ENCODE measurements at regions not wholly inside any gene's neighbourhood (a gene's known extent, or its start where the extent isn't known, plus 50 kb on each side); places are given as distances from the start of the nearest gene placed in this dataset.

- H3K27me3 ChIP-seq (ENCODE audit: low read depth, low read length): no peaks in the 10 kb centered on the region
- H3K36me3 ChIP-seq (ENCODE audit: control insufficient read depth in 1 of 2, insufficient read depth in 2 of 2, low read length in 2 of 2): no peaks in the 10 kb centered on the region
- H3K9me3 ChIP-seq (ENCODE audit: control insufficient read depth in 1 of 2, low read length in 2 of 2): no peaks in the 10 kb centered on the region
- H3K27ac ChIP-seq (ENCODE audit: low read length): no peak overlapping the region
- no peak overlapping the region for H3K4me3 ChIP-seq (ENCODE audit: low read depth in 1 of 2, low read length in 2 of 2)
- peaks cover 0 to 2% of the 10 kb centered on the region in 2 donors for H3K4me1 ChIP-seq (ENCODE audit: control insufficient read depth in 1 of 2, insufficient read depth in 2 of 2, low read length in 2 of 2)
Observed at GRCh38 chr11:11135820-11136476, 217.1 kb downstream of the CSNK2A3 start.

GRCh38 chr11:11129118-11129517 lies 223.9 kb downstream of the CSNK2A3 start:
- H3K27me3 ChIP-seq (ENCODE audit: low read depth, low read length): no peaks in the 10 kb centered on the region
- H3K4me3 ChIP-seq (ENCODE audit: low read depth in 1 of 2, low read length in 2 of 2): no peak overlapping the region
- no peaks in the 10 kb centered on the region for H3K9me3 ChIP-seq (ENCODE audit: control insufficient read depth in 1 of 2, low read length in 2 of 2)
- no peaks in the 10 kb centered on the region for H3K4me1 ChIP-seq (ENCODE audit: control insufficient read depth in 1 of 2, insufficient read depth in 2 of 2, low read length in 2 of 2)
- H3K36me3 ChIP-seq (ENCODE audit: control insufficient read depth in 1 of 2, insufficient read depth in 2 of 2, low read length in 2 of 2): no peaks in the 10 kb centered on the region
- H3K27ac ChIP-seq (ENCODE audit: low read length): no peak overlapping the region

GRCh38 chr11:11125618-11126017 lies 227.4 kb downstream of the CSNK2A3 start:
- Histone ChIP-seq H3K4me3 (ENCODE audit: low read depth in 1 of 2, low read length in 2 of 2) (no peak overlapping the region), H3K36me3 (ENCODE audit: control insufficient read depth in 1 of 2, insufficient read depth in 2 of 2, low read length in 2 of 2) (no peaks in the 10 kb centered on the region), H3K27me3 (ENCODE audit: low read depth, low read length) (no peaks in the 10 kb centered on the region), H3K9me3 (ENCODE audit: control insufficient read depth in 1 of 2, low read length in 2 of 2) (no peaks in the 10 kb centered on the region), H3K4me1 (ENCODE audit: control insufficient read depth in 1 of 2, insufficient read depth in 2 of 2, low read length in 2 of 2) (no peaks in the 10 kb centered on the region), H3K27ac (ENCODE audit: low read length) (no peak overlapping the region)

GRCh38 chr11:11122749-11123148 lies 230.3 kb downstream of the CSNK2A3 start:
- no peak overlapping the region for H3K27ac ChIP-seq (ENCODE audit: low read length)
- no peak overlapping the region for H3K4me3 ChIP-seq (ENCODE audit: low read depth in 1 of 2, low read length in 2 of 2)
- no peaks in the 10 kb centered on the region for H3K36me3 ChIP-seq (ENCODE audit: control insufficient read depth in 1 of 2, insufficient read depth in 2 of 2, low read length in 2 of 2)
- no peaks in the 10 kb centered on the region for H3K27me3 ChIP-seq (ENCODE audit: low read depth, low read length)
- H3K9me3 ChIP-seq (ENCODE audit: control insufficient read depth in 1 of 2, low read length in 2 of 2): no peaks in the 10 kb centered on the region
- H3K4me1 ChIP-seq (ENCODE audit: control insufficient read depth in 1 of 2, insufficient read depth in 2 of 2, low read length in 2 of 2): no peaks in the 10 kb centered on the region

GRCh38 chr11:11119917-11120316 lies 233.1 kb downstream of the CSNK2A3 start:
- H3K27ac ChIP-seq (ENCODE audit: low read length): no peak overlapping the region
- no peaks in the 10 kb centered on the region for H3K36me3 ChIP-seq (ENCODE audit: control insufficient read depth in 1 of 2, insufficient read depth in 2 of 2, low read length in 2 of 2)
- no peak overlapping the region for H3K4me3 ChIP-seq (ENCODE audit: low read depth in 1 of 2, low read length in 2 of 2)
- no peaks in the 10 kb centered on the region for H3K9me3 ChIP-seq (ENCODE audit: control insufficient read depth in 1 of 2, low read length in 2 of 2)
- no peaks in the 10 kb centered on the region for H3K27me3 ChIP-seq (ENCODE audit: low read depth, low read length)
- H3K4me1 ChIP-seq (ENCODE audit: control insufficient read depth in 1 of 2, insufficient read depth in 2 of 2, low read length in 2 of 2): no peaks in the 10 kb centered on the region

- Histone ChIP-seq H3K27ac (ENCODE audit: low read length) (no peak overlapping the region), H3K27me3 (ENCODE audit: low read depth, low read length) (no peaks in the 10 kb centered on the region), H3K4me3 (ENCODE audit: low read depth in 1 of 2, low read length in 2 of 2) (no peak overlapping the region), H3K4me1 (ENCODE audit: control insufficient read depth in 1 of 2, insufficient read depth in 2 of 2, low read length in 2 of 2) (no peaks in the 10 kb centered on the region), H3K36me3 (ENCODE audit: control insufficient read depth in 1 of 2, insufficient read depth in 2 of 2, low read length in 2 of 2) (no peaks in the 10 kb centered on the region), H3K9me3 (ENCODE audit: control insufficient read depth in 1 of 2, low read length in 2 of 2) (peaks cover 0 to 9% of the 10 kb centered on the region in 2 donors)
Observed at GRCh38 chr11:11117730-11118129, 235.3 kb downstream of the CSNK2A3 start.

GRCh38 chr11:11115475-11115874 lies 237.6 kb downstream of the CSNK2A3 start:
- H3K27me3 ChIP-seq (ENCODE audit: low read depth, low read length): no peaks in the 10 kb centered on the region
- H3K4me3 ChIP-seq (ENCODE audit: low read depth in 1 of 2, low read length in 2 of 2): no peak overlapping the region
- H3K27ac ChIP-seq (ENCODE audit: low read length): no peak overlapping the region
- H3K9me3 ChIP-seq (ENCODE audit: control insufficient read depth in 1 of 2, low read length in 2 of 2): peaks cover 0 to 9% of the 10 kb centered on the region in 2 donors
- no peaks in the 10 kb centered on the region for H3K36me3 ChIP-seq (ENCODE audit: control insufficient read depth in 1 of 2, insufficient read depth in 2 of 2, low read length in 2 of 2)
- no peaks in the 10 kb centered on the region for H3K4me1 ChIP-seq (ENCODE audit: control insufficient read depth in 1 of 2, insufficient read depth in 2 of 2, low read length in 2 of 2)

GRCh38 chr11:11113626-11114025 lies 239.4 kb downstream of the CSNK2A3 start:
- no peak overlapping the region for H3K27ac ChIP-seq (ENCODE audit: low read length)
- H3K4me3 ChIP-seq (ENCODE audit: low read depth in 1 of 2, low read length in 2 of 2): no peak overlapping the region
- H3K4me1 ChIP-seq (ENCODE audit: control insufficient read depth in 1 of 2, insufficient read depth in 2 of 2, low read length in 2 of 2): no peaks in the 10 kb centered on the region
- peaks cover 0 to 9% of the 10 kb centered on the region in 2 donors for H3K9me3 ChIP-seq (ENCODE audit: control insufficient read depth in 1 of 2, low read length in 2 of 2)
- H3K36me3 ChIP-seq (ENCODE audit: control insufficient read depth in 1 of 2, insufficient read depth in 2 of 2, low read length in 2 of 2): no peaks in the 10 kb centered on the region
- no peaks in the 10 kb centered on the region for H3K27me3 ChIP-seq (ENCODE audit: low read depth, low read length)

GRCh38 chr11:11108026-11108425 lies 245.0 kb downstream of the CSNK2A3 start:
- Histone ChIP-seq H3K27ac (ENCODE audit: low read length) (no peak overlapping the region), H3K4me3 (ENCODE audit: low read depth in 1 of 2, low read length in 2 of 2) (no peak overlapping the region), H3K4me1 (ENCODE audit: control insufficient read depth in 1 of 2, insufficient read depth in 2 of 2, low read length in 2 of 2) (no peaks in the 10 kb centered on the region), H3K9me3 (ENCODE audit: control insufficient read depth in 1 of 2, low read length in 2 of 2) (peaks cover 0 to 1% of the 10 kb centered on the region in 2 donors), H3K36me3 (ENCODE audit: control insufficient read depth in 1 of 2, insufficient read depth in 2 of 2, low read length in 2 of 2) (no peaks in the 10 kb centered on the region), H3K27me3 (ENCODE audit: low read depth, low read length) (no peaks in the 10 kb centered on the region)

- H3K4me1 ChIP-seq (ENCODE audit: control insufficient read depth in 1 of 2, insufficient read depth in 2 of 2, low read length in 2 of 2): no peaks in the 10 kb centered on the region
Observed at GRCh38 chr11:11107076-11107723, 245.8 kb downstream of the CSNK2A3 start.

GRCh38 chr11:11105361-11105760 lies 247.5 kb upstream of the ZBED5 start:
- H3K27me3 ChIP-seq (ENCODE audit: low read depth, low read length): no peaks in the 10 kb centered on the region
- no peaks in the 10 kb centered on the region for H3K36me3 ChIP-seq (ENCODE audit: control insufficient read depth in 1 of 2, insufficient read depth in 2 of 2, low read length in 2 of 2)
- H3K27ac ChIP-seq (ENCODE audit: low read length): no peak overlapping the region
- H3K9me3 ChIP-seq (ENCODE audit: control insufficient read depth in 1 of 2, low read length in 2 of 2): no peaks in the 10 kb centered on the region
- H3K4me3 ChIP-seq (ENCODE audit: low read depth in 1 of 2, low read length in 2 of 2): no peak overlapping the region
- H3K4me1 ChIP-seq (ENCODE audit: control insufficient read depth in 1 of 2, insufficient read depth in 2 of 2, low read length in 2 of 2): no peaks in the 10 kb centered on the region

More at GRCh38 chr11:11107076-11107723, 245.8 kb downstream of the CSNK2A3 start:
- Histone ChIP-seq H3K36me3 (ENCODE audit: control insufficient read depth in 1 of 2, insufficient read depth in 2 of 2, low read length in 2 of 2) (no peaks in the 10 kb centered on the region), H3K27me3 (ENCODE audit: low read depth, low read length) (no peaks in the 10 kb centered on the region), H3K9me3 (ENCODE audit: control insufficient read depth in 1 of 2, low read length in 2 of 2) (no peaks in the 10 kb centered on the region), H3K27ac (ENCODE audit: low read length) (no peak overlapping the region), H3K4me3 (ENCODE audit: low read depth in 1 of 2, low read length in 2 of 2) (no peak overlapping the region)

Measured in muscle layer of duodenum (tissue), 2 donors.